IPS-18c (cell line): ENCODE measurements at regions not wholly inside any gene's neighbourhood (a gene's known extent, or its start where the extent isn't known, plus 50 kb on each side); places are given as distances from the start of the nearest gene placed in this dataset.
"Not testable (repeated sequence)": the region's sequence is repeated elsewhere in the genome, so short reads cannot be mapped to it uniquely, and the experiment has no call there.

Experiments
- H3K4me3 ChIP-seq: 2 replicates; pipeline ENCODE4 v1.7.0; 2013; ENCODE audit warnings: low read depth, mild to moderate bottlenecking, low read length, moderate library complexity; ENCODE audit not compliant: insufficient read depth
- H3K9me3 ChIP-seq: one replicate; pipeline ENCODE4 v1.6.1; 2013; ENCODE audit warnings: mild to moderate bottlenecking, low read length, moderate library complexity; ENCODE audit not compliant: control insufficient read depth, insufficient read depth

DNA sequence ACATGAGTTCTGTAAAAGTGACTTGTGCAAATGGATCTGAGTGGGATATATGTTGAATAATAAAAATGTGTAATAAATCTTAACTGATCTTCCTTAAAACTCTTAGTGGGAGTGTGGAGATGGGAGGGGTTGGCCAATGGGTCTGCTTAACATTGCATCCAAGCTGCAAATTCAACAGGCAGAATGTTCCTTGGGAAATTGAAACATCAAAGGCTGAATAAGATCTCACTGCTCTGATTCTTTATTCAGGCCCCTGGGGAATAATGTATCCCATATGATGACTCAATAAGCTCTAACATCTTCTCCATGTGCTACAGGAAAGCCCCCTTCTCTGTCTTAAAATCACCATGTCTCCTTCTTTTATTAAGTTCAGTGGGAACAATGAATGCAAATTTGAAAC lies 373.2 kb upstream of the PODXL start:
- Histone ChIP-seq H3K9me3 (no peaks in the 10 kb centered on the region), H3K4me3 (no peak overlapping the region)

DNA sequence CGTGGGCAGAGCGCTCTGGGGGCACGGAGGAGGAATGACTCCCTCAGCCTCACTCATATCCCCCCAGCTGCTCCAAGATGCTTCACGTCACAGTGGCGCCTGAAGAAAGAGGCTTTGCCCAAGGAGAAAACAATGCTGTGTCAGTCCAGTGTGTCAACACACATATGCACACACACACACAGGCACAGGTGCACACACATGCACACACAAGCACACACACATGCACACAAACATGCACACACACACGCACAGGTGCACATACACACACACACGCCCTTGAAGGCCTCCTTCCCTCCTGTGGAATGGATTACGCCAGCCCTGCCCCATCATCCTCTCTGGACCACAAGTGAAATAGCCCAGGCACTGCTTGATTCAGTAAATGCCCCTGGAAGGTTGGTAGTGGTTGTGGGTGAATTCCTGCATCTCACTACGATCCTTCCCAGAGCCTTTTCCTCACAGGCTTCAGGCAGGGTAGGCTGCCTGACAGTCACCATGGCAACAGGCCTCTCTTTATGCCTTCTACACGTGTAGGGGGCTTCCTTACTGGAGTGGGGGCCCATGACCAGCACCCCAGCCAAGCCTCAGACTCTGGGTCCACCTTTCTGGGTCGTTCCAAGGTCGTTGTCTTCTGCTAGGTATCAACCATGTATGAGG lies 371.5 kb upstream of the PODXL start:
- Histone ChIP-seq H3K4me3 (no peak overlapping the region), H3K9me3 (no peaks in the 10 kb centered on the region)

GRCh38 chr7:131925636-131926035 lies 369.2 kb upstream of the PODXL start:
- no peak overlapping the region for H3K4me3 ChIP-seq

DNA sequence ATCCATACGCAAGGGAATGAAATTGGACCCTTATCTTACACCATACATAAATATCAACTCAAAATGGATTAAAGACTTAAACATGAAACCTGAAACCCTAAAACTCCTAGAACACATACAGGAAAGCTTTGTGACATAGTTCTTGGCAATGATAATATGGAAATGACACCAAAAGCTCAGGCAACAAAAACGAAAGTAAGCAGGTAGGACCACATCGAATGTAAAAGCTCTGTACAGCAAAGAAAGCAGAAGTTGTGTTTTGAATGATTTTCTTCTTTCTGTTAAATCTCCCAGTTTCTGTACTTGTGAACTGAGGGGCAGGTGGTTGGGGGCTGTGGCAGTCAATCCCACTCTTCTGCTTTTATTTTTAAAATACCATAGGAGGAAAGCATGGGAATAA lies 368.4 kb upstream of the PODXL start:
- no peak overlapping the region for H3K4me3 ChIP-seq
- no peaks in the 10 kb centered on the region for H3K9me3 ChIP-seq

More at GRCh38 chr7:131925636-131926035, 369.2 kb upstream of the PODXL start:
- no peaks in the 10 kb centered on the region for H3K9me3 ChIP-seq

DNA sequence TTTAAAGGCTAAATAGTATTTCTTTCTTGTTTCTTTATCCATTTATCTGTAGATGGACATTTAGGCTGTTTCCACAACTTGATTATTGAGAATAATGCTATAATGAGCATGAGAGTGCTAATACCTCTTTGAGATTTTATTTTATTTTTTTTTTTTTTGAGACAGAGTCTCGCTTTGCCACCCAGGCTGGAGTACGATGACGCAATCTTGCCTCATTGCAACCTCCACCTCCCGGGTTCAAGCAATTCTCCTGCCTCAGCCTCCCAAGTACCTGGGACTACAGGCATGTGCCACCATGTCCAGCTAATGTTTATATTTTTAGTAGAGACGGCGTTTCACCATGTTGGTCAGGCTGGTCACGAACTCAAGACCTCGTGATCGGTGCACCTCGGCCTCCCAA lies 366.5 kb upstream of the PODXL start:
- not testable (repeated sequence) for H3K4me3 ChIP-seq, H3K9me3 ChIP-seq

DNA sequence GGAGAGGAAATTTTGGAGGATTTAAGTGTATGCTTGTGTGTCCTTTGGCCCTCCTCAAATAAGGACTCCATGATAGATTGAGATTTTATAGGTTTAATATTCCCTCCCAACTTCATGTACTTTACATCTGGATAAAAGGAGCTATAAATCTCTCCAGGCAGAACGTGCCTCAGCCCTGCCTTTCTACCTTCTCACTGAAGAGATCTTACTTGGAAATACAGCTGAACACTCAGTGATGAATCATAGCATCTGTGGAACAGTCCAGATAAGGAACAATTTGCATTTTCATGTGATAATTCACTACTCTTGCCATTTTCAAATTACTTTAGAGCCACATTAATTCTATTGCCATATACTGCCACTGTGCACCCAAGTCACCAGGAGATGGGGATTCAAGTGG lies 364.6 kb upstream of the PODXL start:
- Histone ChIP-seq H3K9me3 (no peaks in the 10 kb centered on the region), H3K4me3 (no peak overlapping the region)

- no peak overlapping the region for H3K4me3 ChIP-seq
- no peaks in the 10 kb centered on the region for H3K9me3 ChIP-seq
Measured at GRCh38 chr7:131919920-131920709, 363.7 kb upstream of the PODXL start.

DNA sequence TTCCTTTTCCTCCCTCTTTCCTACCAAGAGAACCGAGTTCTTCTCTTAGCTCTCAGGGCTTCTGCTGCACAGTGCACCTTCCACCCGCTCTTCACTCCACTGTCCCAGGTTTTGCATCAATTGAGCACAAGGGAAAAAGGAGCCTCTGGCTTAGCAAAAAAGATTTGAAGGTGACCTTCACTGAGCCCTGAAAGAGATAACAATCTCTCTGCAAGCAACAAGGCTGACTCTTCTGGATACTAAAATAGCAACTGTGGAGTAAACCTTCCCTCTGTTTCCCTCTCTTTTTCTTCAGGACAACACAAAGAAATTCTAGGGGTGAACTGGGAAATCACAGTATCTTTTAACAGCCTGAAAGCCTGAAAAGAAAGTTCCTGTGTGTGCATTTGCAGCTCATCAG lies 354.7 kb upstream of the PODXL start:
- no peak overlapping the region for H3K4me3 ChIP-seq
- H3K9me3 ChIP-seq, result no peaks in the 10 kb centered on the region

DNA sequence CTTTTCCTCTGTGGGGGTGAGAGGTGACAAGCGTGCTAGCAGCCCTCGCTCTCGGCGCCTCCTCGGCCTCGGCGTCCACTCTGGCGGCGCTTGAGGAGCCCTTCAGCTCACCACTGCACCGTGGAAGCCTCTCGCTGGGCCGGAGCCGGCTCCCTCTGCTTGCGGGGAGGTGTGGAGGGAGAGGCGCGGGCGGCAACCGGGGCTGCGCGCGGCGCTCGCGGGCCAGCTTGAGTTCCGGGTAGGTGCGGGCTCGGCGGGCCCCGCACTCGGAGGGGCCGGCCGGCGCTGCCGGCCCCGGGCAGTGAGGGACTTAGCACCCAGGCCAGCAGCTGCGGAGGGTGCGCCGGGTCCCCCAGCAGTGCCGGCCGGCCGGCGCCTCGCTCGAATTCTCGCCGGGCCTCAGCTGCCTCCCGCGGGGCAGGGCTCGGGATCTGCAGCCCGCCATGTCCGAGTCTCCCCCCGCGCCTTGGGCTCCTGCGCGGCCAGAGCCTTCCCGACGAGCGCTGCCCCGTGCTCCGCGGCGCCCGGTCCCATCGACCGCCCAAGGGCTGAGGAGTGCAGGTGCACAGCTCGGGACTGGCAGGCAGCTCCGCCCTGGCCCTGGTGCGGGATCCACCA lies 352.8 kb upstream of the PODXL start:
- Histone ChIP-seq H3K4me3 (peak overlapping the region; percentile 38; the same call in 1 of the 2 replicates), H3K9me3 (no peaks in the 10 kb centered on the region)

DNA sequence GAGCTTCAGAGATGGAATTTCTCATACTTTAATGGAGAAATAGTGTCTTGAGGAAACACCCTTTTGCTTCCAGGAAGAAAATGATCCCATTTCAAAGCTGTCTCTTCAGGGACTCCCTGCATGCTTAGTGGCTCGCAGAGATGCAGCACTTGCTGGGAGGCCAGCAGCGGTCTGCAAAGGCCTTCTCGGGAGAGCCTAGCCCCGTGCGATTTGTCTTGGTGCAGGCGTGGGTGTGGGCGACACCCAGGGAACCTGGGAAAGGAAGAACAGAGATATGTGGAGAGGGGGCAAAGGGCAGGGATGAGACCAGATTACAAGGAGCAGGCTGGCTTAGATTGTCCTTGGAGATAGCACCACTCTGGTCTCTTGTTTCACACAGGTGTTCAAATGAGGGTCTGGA lies 352.3 kb upstream of the PODXL start:
- Histone ChIP-seq H3K9me3 (no peaks in the 10 kb centered on the region), H3K4me3 (no peak overlapping the region; the same call in 1 of the 2 replicates)

GRCh38 chr7:131905471-131905973 lies 349.1 kb upstream of the PODXL start:
- H3K4me3 ChIP-seq, result no peak overlapping the region
- H3K9me3 ChIP-seq, result no peaks in the 10 kb centered on the region

GRCh38 chr7:131904760-131905327 lies 348.4 kb upstream of the PODXL start:
- Histone ChIP-seq H3K4me3 (no peak overlapping the region), H3K9me3 (no peaks in the 10 kb centered on the region)

- H3K4me3 ChIP-seq, result no peak overlapping the region
- no peaks in the 10 kb centered on the region for H3K9me3 ChIP-seq
Measured at GRCh38 chr7:131903315-131903714, 346.9 kb upstream of the PODXL start.

GRCh38 chr7:131900785-131901287 lies 344.4 kb upstream of the PODXL start:
- H3K4me3 ChIP-seq, result no peak overlapping the region
- H3K9me3 ChIP-seq, result no peaks in the 10 kb centered on the region

DNA sequence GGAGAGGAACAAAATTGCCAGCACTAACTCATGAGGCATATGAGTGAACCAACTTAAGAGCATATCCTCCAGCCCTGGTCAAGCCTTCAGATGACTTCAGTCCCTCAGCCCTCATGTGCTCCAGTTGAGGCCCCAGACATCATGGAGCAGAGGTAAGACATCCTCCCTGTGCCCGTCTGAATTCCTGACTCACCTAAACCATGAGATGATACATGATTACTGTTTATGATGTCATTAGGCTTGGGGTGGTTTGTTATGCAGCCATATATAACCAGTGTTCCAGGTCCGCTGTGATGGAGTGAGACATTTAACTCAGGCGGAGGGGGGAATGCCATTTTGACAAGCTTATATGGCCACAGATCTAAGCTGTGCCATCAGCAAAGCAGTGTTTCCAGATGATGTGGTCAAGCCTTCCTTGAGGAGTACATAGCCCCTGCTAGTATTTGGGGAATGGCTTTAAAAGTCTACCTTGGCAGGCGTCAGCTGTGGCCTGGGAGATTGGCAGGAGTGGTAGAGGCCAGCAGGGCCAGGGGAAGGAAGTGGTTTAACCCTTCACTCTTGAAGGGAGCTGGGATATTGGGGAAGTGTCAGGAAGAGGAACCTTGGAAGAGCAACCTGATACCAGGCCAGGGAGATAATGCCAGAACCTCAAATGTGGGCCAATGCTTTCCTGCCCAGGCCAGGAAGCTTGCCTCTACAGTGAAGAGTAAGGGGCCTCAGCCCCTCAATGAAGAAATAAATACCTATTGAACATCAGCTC lies 343.0 kb upstream of the PODXL start:
- H3K4me3 ChIP-seq, result no peak overlapping the region
- no peaks in the 10 kb centered on the region for H3K9me3 ChIP-seq

DNA sequence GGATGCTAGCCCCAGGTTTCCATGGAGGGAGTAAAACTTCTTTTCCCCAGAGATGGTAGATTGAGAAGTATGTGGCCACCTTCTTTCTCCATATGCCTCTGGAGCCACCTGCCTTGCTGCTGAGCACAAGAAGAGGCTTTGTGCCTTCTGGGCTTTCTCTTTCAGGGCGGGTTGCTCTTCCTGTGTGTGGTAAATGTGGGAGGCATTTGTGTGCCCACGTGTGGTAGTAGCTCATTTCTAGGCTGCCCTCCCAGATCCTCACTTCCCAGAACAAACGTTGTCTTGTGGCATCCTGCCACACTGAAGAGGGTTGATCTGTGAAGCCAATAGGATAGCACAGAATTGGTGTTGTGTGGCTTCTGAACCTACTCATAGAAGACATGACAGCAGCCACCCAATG lies 342.0 kb upstream of the PODXL start:
- no peak overlapping the region for H3K4me3 ChIP-seq
- no peaks in the 10 kb centered on the region for H3K9me3 ChIP-seq

DNA sequence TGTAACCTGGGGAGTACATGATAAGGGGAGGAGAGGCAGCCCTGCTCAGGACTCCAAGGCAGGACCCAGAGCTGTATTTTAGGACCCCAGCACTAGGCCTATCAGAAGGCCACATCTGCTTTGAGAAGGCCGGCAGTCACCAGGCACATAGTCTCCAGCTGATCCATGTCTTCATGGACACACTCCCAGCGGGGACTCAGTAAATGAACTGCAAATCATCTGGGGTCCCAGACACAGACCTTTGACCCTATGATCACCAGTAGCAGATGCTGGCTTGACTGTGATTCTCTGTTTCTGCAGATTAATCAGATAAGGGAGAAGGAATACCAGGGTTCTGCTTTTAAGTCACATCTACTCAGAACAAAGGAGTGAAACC lies 341.4 kb upstream of the PODXL start:
- Histone ChIP-seq H3K4me3 (no peak overlapping the region), H3K9me3 (no peaks in the 10 kb centered on the region)
